ENCODE measurements at regions not wholly inside any gene's neighbourhood (a gene's known extent, or its start where the extent isn't known, plus 50 kb on each side); places are given as distances from the start of the nearest gene placed in this dataset.

GRCh38 chr2:155023674-155024073 lies 325.2 kb downstream of the KCNJ3 start:
- no peak for DNase-seq
- Histone ChIP-seq H3K9me3 (no peaks in the 10 kb centered on the region), H3K27ac (no peak overlapping the region), H3K4me1 (no peaks in the 10 kb centered on the region), H3K4me3 (no peak overlapping the region), H3K36me3 (no peaks in the 10 kb centered on the region), H3K27me3 (no peaks in the 10 kb centered on the region)
- no peak for TF ChIP-seq CTCF (IDR thresholded peaks at IDR 0.05)
- intact Hi-C loops (cut with DNase I; ENCODE audit: low total_unique reads), result no loop called here

- Histone ChIP-seq H3K4me1 (no peaks in the 10 kb centered on the region), H3K36me3 (no peaks in the 10 kb centered on the region), H3K27me3 (no peaks in the 10 kb centered on the region), H3K4me3 (no peak overlapping the region), H3K9me3 (no peaks in the 10 kb centered on the region), H3K27ac (no peak overlapping the region)
- DNase-seq, result no peak
- intact Hi-C loops (cut with DNase I; ENCODE audit: low total_unique reads), result no loop called here
- no peak for TF ChIP-seq CTCF (IDR thresholded peaks at IDR 0.05)
Observed at GRCh38 chr2:155022531-155022930, 324.0 kb downstream of the KCNJ3 start.

- Histone ChIP-seq H3K27ac (no peak overlapping the region), H3K4me1 (no peaks in the 10 kb centered on the region), H3K36me3 (no peaks in the 10 kb centered on the region), H3K9me3 (no peaks in the 10 kb centered on the region), H3K27me3 (no peaks in the 10 kb centered on the region), H3K4me3 (no peak overlapping the region)
- intact Hi-C loops (cut with DNase I; ENCODE audit: low total_unique reads), result no loop called here
- TF ChIP-seq CTCF (IDR thresholded peaks at IDR 0.05), result no peak
- DNase-seq, result no peak
Observed at GRCh38 chr2:155021618-155022017, 323.1 kb downstream of the KCNJ3 start.

GRCh38 chr2:155020246-155020645 lies 321.8 kb downstream of the KCNJ3 start:
- Histone ChIP-seq H3K9me3 (no peaks in the 10 kb centered on the region), H3K4me3 (no peak overlapping the region), H3K4me1 (no peaks in the 10 kb centered on the region), H3K27me3 (no peaks in the 10 kb centered on the region), H3K27ac (no peak overlapping the region), H3K36me3 (no peaks in the 10 kb centered on the region)
- intact Hi-C loops (cut with DNase I; ENCODE audit: low total_unique reads), result no loop called here
- DNase-seq, result no peak
- no peak for TF ChIP-seq CTCF (IDR thresholded peaks at IDR 0.05)

- Histone ChIP-seq H3K27ac (no peak overlapping the region), H3K36me3 (no peaks in the 10 kb centered on the region), H3K4me1 (no peaks in the 10 kb centered on the region), H3K9me3 (no peaks in the 10 kb centered on the region), H3K4me3 (no peak overlapping the region), H3K27me3 (no peaks in the 10 kb centered on the region)
- DNase-seq, result no peak
- intact Hi-C loops (cut with DNase I; ENCODE audit: low total_unique reads), result no loop called here
- no peak for TF ChIP-seq CTCF (IDR thresholded peaks at IDR 0.05)
Observed at GRCh38 chr2:155010925-155011324, 312.4 kb downstream of the KCNJ3 start.

GRCh38 chr2:154995361-154995760 lies 296.9 kb downstream of the KCNJ3 start:
- H3K27ac ChIP-seq, result no peak overlapping the region
- no peaks in the 10 kb centered on the region for H3K4me1 ChIP-seq
- TF ChIP-seq CTCF (IDR thresholded peaks at IDR 0.05), result no peak
- intact Hi-C loops (cut with DNase I; ENCODE audit: low total_unique reads), result no loop called here
- H3K4me3 ChIP-seq, result no peak overlapping the region
- no peaks in the 10 kb centered on the region for H3K27me3 ChIP-seq
- H3K9me3 ChIP-seq, result no peaks in the 10 kb centered on the region
- no peak for DNase-seq
- no peaks in the 10 kb centered on the region for H3K36me3 ChIP-seq
